Inferior parietal cortex (tissue), 1 donor: ENCODE measurements at regions not wholly inside any gene's neighbourhood (a gene's known extent, or its start where the extent isn't known, plus 50 kb on each side); places are given as distances from the start of the nearest gene placed in this dataset.
"Not testable (repeated sequence)": the region's sequence is repeated elsewhere in the genome, so short reads cannot be mapped to it uniquely, and the experiment has no call there.

Experiments used
- DNase-seq: peaks from one replicate; pipeline ENCODE4 v3.0.0-alpha.2; 2016; ENCODE audit errors: extremely low spot score

DNA sequence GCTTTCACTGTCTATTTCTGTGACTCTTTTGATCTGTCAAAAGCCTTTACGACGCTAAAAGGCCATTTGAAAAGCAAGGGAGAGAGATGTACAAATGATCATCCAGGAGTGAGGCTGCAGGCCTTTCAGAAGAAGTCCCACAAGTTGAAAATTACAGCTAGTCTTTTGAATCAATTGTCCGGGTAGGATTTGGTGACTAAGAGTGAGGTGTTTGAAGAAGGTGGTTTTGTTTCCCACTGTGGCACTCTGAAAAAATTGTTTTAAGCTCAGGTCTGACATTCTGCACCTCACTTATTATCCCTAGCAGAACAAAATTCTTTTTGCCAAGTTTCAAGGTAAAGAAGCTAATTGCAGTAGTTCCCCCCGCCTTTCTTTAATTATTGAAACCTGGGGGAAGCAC, 50.8 kb upstream of the TMEM108 start:
- DNase-seq = no peak

DNA sequence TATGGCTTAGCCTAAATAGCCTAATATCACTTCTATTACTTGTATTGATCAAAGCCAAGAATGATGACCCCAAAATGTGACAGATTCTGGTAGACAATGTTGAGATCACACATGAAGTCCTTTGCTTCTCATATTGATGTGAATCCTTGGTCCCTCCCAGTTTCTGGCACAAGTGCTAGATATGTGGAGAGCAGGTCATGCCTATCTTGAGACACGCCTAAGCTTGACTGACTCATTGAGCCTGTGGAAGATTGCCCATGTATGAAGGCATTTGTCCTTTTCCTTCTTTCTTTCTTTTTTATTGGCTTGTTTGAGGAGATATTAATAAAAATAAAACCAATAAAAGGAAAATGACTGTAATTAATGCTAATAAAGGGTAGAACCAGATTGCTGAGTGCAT, 54.0 kb upstream of the TMEM108 start:
- no peak for DNase-seq

DNA sequence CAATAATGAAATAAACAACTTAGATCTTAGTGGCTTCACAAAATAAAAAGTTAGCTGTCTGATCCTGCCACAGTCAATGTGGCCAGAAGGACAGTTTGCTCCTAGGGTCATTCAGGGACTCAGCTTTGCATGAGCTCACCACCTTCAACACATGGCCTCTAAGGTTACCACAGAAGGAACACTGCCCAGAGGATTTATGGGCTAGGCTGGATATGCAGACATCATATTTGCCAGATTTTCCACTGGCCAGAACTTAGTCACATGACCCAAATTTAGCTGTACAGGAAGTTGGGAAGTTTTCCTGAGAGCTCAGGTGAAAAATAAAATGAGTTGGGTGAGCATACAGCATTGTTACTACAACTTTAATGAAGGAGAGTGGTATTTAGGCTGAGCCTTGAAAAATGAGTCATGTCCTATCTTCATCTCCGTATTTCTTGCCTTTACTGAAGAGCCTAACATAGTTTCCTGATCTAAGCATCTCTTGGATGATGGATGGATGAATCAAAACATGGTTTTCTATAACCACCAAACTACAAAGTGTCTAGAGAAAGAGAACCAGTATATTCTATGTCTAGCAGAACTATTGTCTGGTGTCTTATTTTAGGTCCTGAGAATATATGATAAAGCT, 54.9 kb upstream of the TMEM108 start:
- no peak for DNase-seq

DNA sequence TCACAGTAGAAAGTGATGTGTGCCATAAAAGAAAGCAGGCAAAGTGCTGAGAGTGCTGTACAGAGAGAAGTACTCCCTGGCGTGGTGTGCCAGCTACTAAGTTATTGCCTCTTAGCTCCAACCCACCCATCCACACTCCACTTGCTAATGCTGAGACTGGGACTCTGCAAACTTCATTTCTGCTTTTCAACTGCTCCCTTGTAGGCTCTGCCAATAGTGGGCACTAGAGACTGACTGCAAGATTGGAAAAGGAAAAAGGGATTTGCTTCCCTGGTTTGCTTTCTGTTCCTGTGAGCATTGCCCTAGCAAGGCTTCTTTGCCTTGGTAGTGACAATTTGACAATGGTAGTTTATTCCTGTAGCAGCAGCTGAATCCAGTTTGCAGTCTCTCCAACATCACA, 56.5 kb upstream of the TMEM108 start:
- DNase-seq = no peak

DNA sequence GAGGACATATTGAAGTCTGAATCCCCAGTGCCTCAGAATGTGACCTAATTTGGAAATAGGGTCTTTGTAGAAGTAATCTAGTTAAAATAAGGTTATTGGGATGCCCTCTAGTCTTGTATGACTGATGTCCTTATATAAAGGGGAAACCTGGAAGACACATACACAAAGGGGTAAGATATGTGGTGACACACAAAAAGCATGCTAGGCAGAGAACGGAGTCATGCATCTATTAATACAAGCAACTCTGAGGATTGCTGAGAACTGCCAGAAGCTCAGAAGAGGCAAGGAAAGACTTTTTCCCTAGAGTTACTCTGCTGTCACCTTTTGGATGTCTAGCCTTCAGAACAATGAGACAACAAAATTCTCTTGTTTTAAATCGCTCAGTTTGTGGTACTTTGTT, 58.1 kb upstream of the TMEM108 start:
- DNase-seq = no peak

DNA sequence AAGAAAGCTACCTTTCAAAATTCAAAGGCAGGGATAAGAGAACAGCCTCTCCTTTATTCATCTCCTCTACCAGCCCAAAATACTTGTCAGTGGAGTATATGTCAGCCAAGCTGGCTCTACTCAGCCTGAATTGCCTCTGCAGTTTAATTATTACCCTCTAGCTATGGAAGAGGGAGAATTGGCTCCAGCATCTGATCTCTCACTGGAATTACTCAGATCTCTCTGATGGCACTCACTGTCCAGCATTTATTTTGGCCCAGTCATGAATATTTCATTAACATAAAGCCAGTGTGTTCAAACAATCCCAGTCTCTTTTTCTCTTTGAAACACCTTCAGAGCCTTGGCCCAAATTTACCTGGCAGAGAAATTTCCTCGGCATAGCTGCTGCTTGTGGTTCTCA, 58.6 kb upstream of the TMEM108 start:
- no peak for DNase-seq

DNA sequence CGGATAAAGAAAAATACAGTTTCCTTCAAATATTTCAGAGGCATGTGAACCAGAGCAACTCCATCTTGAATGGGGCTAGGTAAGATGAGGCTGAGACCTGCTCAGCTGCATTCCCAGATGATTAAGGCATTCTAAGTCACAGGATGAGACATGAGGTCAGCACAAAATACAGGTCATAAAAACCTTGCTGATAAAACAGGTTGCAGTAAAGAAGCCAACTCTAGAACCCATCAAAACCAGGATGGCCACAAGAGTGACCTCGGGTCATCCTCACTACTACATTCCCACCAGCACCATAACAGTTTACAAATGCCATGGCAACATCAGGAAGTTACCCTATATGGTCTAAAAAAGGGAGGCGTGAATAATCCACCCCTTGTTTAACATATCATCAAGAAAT, 59.2 kb upstream of the TMEM108 start:
- not testable (repeated sequence) for DNase-seq

DNA sequence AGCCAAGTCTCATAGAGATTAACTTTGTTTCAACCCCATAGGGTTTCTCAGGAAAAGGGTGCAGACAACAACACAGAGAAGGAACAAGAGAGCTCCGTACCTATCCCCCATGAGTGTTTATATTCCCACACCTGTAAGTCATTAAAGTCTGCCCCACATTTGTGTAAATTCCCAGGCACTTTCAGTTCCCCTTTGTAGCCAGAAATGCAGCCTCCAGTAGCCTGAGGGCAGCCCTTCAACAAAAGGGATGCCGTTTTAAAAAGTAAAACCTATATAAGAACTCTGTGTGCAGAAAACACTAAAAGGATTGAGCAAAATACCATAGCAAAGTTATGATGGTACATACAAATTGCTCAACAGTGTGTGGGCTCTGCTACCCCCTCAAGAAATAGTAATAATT, 59.7 kb upstream of the TMEM108 start:
- DNase-seq = no peak

DNA sequence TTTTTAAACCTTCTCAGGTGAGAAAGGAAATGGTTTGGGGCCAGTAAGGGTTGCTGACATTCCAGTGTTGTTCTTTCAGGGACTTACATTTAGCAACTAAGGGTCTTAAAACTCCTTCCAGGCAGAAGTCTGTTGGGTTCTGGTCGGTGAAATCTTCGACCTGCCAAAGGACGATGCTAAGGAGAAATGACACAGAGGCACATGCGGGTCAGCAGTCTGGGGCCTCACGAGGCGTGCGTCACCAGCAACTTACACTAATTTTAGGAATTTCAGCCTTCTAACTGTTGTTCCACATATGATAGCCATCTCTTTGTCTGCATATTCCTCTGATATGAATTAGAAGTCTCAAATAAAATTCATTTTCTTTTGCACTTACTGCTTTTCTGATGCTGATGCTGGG, 64.1 kb upstream of the TMEM108 start:
- no peak for DNase-seq

DNA sequence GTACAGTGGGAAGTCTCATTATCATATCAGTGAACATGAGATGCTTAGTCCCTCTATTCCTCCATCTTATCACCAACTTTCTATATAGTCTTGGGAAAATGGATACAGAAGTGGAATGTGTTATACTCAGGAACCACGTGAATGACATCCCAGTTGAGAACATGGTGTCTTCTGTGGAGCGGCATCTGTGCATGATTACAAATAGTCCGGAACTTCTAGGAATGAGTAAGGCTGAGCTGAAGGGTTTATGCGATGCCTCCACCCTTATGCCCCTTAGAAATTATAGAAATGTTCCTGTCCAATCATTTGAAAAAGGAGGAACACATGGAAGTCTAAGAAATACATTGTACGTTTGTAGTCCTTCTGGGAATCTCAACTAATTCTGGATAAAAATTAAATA, 64.8 kb upstream of the TMEM108 start:
- DNase-seq = no peak

DNA sequence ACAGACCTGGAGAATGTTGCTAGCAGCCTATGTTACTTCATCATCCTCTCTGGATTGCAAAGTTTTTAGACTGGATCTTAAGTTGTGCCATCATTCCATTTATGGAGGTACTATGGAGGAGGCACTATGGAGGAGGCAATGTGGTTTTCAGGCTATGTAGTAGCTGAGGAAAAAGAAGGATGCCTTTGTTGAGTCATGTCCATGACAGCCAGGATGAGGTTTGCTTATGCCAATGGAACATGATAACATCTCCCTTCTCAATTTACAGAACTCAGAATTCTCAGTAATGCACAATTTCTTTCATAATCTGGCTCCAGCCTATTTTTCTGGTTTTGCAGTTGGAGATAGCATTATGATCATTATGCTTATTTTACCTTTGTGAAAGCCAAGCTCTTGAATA, 65.9 kb upstream of the TMEM108 start:
- DNase-seq = no peak

DNA sequence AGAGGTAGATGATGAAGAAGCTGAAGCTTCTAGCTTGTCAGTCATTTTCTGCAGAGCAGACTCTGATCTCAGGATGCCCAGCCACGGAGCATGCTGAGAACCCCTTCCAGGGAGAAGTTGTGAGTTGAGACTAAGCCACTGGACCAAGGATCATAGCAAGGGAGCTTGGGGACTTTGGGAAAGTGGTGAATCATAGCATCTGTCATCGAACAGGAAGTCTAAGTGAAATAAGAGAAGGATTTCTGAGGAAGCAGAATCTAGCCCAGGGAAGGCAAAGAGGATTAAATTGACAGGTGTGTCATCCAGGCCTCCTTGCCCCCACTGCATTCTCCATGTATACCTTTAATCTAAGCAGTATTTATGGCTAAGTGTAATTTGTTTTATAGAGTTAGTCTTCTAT, 71.8 kb upstream of the TMEM108 start:
- DNase-seq = no peak

DNA sequence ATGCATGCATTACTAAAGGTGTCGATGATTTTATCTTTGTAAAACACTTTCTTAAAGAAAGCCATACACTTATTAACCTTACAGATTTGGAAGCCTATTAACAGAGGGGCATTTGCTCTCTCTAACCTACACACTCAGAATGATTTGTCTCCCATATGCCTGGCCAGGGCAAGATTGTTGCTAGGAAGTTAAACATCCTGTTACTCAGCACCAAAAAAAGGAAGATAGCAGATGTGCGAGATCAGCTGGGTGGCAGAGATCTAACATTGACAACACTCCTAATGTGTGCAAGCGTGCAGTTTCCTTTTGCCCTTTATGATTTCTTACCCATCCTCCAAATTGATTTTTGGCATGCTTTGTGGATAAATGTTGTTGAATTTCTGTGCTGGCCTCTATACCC, 73.9 kb upstream of the TMEM108 start:
- DNase-seq = no peak

DNA sequence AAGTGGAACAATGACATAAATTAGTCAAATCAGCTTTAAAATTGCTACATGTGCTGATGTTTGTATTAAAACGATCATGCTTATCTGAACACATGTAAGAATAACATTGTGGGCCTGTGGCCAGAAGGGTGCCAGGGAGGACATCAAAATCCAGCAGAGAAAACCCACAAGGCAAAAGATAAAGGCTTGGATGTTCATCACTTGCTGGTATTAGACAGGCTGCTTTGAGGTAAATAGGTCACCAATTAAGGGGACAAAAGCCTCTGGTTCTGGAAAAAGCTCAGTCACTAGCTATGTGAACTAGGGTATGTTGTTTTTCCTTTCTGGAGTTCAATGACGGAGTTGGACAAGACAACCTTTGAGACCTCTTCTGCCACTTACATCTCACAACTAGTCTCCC, 74.4 kb upstream of the TMEM108 start:
- DNase-seq = no peak

DNA sequence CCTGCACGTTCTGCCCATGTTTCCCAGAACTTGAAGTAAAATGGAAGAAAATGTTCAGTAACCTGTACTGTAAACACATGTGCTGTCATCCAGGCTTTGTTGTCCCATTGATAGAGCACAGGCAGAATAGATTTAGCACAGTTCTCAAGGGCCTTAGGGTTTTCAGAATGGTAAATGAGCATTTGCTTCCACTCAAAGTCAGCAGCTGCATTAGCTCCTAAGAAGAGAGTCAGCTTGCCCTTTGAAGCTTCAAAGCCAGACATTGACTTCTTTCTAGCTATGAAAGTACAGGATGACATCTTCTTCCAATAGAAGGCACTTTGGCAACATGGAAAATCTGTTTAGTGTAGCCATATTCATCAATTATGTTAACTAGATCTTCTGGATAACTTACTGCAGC, 76.2 kb upstream of the TMEM108 start:
- no peak for DNase-seq

DNA sequence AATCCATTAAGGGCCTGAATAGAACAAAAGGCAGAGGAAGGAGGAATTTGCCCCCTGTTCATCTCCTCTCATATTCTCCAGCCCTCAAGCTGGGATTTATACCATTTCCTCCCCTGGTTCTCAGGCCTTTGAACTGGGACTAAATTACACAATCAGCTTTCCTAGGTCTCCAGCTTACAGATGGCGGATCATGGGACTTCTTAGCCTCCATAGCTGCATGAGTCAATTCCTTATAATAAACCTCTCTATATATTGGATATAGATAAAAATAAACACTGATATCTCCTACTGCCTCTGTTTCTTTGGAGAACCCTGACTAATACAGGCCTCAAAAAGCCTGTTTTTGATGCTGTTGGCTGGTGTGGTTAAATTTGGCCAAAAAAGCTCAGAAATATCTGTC, 84.5 kb upstream of the TMEM108 start:
- DNase-seq = no peak

DNA sequence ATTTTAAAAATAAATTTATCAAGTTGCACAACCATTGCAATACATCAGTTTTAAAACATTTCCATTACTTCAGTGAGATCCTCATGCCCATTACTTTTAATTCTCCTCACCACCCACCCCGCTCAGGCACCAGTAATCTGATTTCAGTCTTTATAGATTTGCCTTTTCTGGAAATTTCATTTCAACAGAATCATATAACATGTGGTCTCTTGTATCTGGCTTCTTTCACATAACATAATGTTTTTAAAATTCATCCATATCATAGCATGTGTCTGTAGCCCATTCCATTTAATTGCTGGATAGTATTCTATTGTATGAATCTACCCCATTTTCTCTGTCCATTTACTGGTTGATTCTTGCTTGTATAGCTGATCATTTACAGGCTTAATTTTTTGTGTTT, 110.3 kb upstream of the TMEM108 start:
- DNase-seq = no peak

DNA sequence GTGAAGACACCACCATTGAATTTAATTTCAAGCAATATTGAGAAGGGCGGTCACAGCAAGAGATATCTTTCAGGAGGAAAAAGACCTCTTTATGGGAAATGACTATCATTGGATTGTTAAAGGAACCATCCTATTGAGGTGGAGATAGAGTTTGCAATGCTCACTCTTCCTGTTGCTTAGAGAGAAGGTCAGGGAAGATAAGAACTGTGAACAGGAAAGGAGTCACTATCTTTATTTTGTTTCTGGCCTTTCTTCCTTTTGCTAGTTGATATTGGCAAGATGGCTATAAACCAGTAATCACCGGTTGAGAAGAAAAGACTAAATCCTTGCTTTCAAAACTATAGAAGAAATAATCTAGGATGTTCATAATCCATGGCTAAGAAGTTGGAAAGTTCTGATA, 112.1 kb upstream of the TMEM108 start:
- no peak for DNase-seq

DNA sequence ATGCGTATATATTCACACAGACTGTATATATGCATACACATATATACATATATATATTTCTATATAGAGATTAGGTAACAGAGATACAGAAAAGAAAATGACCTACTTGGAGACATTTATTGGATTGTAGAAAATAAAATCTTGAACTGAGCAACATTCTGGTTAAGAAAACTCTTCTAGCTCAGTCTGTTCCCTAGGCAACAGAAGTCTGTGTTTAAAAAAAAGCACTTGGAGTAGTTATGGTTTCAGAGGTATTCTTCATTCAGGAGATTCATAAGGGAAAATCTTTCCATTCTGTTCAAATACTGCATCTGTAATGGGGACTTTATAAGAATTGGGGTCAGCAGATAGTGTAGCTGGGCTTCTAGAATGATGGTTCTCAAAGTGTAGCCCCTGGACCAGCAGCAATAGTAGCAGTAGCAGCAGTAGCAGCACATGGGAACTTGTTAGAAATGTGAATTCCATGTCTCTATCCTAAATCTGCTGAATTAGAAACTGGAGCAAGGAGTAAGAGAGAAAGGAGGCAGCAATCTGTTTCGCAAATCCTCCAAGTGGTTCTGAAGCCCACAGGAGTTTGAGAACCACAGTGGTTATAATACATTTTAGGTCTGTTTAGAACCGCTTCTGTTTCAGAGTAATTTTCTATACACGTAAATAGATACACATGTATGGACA, 112.8 kb upstream of the TMEM108 start:
- peak; percentile 14 for DNase-seq

DNA sequence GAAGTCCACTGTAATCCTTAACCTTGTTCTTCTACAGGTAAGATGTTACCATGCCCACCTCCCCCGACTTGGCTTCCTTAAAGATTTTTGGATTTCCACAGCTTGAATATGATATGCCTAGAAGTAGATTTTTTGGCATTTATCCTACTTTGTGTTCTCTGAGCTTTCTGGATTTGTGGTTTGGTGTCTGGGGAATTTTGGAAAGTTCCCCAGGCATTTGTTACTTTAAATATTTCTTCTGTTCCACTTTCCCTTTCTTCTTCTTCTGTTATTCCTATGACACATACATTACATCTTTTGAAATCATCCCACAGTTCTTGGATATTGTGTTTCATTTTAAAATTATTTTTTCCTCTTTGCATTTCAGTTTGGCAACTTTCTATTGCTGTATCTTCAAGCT, 122.1 kb upstream of the TMEM108 start:
- DNase-seq = no peak

DNA sequence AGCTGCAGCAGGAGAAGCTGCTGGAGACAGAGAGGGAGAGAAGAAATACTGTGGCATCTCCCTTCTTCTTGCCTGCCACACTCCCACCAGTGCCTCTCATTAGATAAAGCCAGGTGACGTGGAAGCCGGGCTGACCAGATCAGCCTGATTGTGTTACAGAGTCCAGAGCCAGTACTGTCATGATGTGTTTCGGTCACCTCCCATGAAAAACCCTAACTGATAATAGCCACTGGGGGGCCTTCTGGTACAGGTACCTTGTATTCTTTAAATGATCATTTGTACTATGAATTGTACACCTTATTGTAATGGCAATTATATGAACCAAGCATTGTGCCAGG, 125.8 kb upstream of the TMEM108 start:
- DNase-seq = no peak

DNA sequence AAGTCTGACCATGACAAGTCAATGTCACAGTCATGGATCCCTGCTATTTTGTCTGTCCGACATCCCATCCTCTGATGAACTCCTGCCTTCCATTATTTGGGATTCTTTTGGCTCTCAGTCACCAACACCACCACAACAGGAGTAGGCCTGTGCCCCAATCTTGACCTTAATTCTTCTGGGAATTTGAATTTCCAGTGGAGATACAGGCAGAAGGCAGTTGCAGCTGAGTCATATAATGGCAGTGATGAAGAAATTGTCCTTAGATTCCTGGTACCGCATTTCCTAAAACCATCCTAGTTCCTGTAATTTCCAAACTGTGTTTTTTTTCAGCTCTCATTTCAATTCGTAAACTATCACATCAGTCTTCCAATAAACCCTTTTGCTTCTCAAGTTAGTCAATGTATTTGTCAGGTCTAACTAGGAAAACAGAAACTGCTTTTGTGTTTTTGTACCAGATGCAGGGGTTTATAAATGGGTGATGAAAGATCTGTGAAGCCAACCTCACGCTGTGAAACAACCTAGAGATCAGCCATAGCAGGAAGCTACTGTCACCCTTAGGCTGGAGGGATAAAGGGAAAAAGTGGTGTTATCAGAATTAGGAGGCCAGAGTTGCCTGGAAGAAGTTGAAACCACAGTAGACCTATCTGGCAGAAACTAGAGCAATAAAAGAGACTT, 126.3 kb upstream of the TMEM108 start:
- no peak for DNase-seq

DNA sequence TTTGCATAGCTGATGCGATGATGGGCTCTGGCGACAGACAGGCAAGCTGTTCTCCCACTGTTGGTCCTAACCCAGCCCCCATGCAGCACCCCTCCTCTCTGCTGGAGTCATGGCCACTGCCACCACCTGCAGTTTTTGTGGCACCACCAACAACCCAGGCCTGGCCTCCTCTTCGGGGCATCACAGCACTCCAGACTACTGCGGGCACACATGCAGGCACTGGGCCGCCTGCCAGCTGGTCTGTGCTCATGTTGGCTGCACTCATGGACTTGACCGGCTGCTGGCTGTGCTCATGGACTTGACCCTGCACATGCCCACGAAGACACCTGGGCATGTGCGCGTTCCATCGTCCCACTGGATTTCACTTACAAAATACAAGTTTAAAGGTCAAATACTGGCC, 130.9 kb upstream of the TMEM108 start:
- DNase-seq = no peak

DNA sequence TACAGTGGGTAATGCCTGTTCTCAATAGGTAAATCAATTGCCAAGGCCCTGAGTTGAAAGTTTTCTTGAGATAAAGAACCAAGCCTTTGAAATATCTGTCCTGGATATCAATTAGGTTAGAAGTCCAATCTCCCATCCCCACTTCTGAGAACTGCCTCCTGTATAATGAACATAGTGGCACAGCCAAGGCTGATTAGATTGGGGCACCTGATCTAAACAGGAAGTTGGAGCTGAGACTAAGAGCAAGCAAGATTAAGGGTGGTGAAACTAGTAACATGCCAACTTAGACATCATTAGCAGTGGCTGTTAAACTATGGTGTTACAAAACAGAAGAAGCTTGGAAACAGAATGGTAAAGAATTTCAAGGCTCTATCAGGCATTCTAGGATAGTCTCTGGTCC, 137.7 kb upstream of the TMEM108 start:
- no peak for DNase-seq
